BE2C (cell line): ENCODE measurements at regions not wholly inside any gene's neighbourhood (a gene's known extent, or its start where the extent isn't known, plus 50 kb on each side); places are given as distances from the start of the nearest gene placed in this dataset.

Experiments
- DNase-seq: peaks from one replicate; pipeline ENCODE4 v3.0.0-alpha.2; 2020
- H3K27me3 ChIP-seq: fragments of 250-450 bp; sonication (Bioruptor Pico); 2 replicates; pipeline ENCODE4 v1.5.1; 2020; ENCODE audit warnings: mild to moderate bottlenecking
- H3K36me3 ChIP-seq: fragments of 250-450 bp; sonication (Bioruptor Pico); 2 replicates; pipeline ENCODE4 v1.5.1; 2020; ENCODE audit warnings: mild to moderate bottlenecking
- H3K4me1 ChIP-seq: fragments of 250-450 bp; sonication (Bioruptor Pico); 2 replicates; pipeline ENCODE4 v1.5.1; 2020
- H3K4me3 ChIP-seq: 2 replicates; pipeline ENCODE4 v1.5.1; 2011; ENCODE audit warnings: low read depth, low read length
- H3K9me3 ChIP-seq: fragments of 250-450 bp; sonication (Bioruptor Pico); 2 replicates; pipeline ENCODE4 v1.5.1; 2020
- CTCF ChIP-seq: IDR thresholded peaks from 2 replicates; pipeline ENCODE4 v1.5.1; 2012; ENCODE audit warnings: mild to moderate bottlenecking, low read depth, low read length

GRCh38 chr1:234965111-234965510 lies 163.5 kb downstream of the TOMM20 start:
- H3K4me1 ChIP-seq, result peaks cover 34% of the 10 kb centered on the region
- H3K36me3 ChIP-seq, result no peaks in the 10 kb centered on the region
- no peak for TF ChIP-seq CTCF
- H3K4me3 ChIP-seq, result no peak overlapping the region
- no peaks in the 10 kb centered on the region for H3K9me3 ChIP-seq
- no peak for DNase-seq
- no peaks in the 10 kb centered on the region for H3K27me3 ChIP-seq

- H3K9me3 ChIP-seq, result no peaks in the 10 kb centered on the region
- H3K4me1 ChIP-seq, result peaks cover 25% of the 10 kb centered on the region
- H3K27me3 ChIP-seq, result no peaks in the 10 kb centered on the region
- no peak overlapping the region for H3K4me3 ChIP-seq
- H3K36me3 ChIP-seq, result no peaks in the 10 kb centered on the region
- no peak for DNase-seq
- no peak for TF ChIP-seq CTCF
Observed at GRCh38 chr1:234963904-234964702, 164.5 kb downstream of the TOMM20 start.

- H3K4me1 ChIP-seq, result peaks cover 21% of the 10 kb centered on the region
Observed at GRCh38 chr1:234963180-234963903, 165.3 kb downstream of the TOMM20 start.

GRCh38 chr1:234962340-234962989 lies 166.2 kb downstream of the TOMM20 start:
- H3K4me1 ChIP-seq, result peaks cover 25% of the 10 kb centered on the region
- no peaks in the 10 kb centered on the region for H3K36me3 ChIP-seq
- no peaks in the 10 kb centered on the region for H3K9me3 ChIP-seq
- no peaks in the 10 kb centered on the region for H3K27me3 ChIP-seq
- H3K4me3 ChIP-seq, result no peak overlapping the region; the same call in 1 of the 2 replicates
- peak; percentile 67 for DNase-seq
- TF ChIP-seq CTCF, result no peak

More at GRCh38 chr1:234963180-234963903, 165.3 kb downstream of the TOMM20 start:
- DNase-seq, result no peak
- no peaks in the 10 kb centered on the region for H3K9me3 ChIP-seq
- TF ChIP-seq CTCF, result no peak
- H3K36me3 ChIP-seq, result no peaks in the 10 kb centered on the region
- no peaks in the 10 kb centered on the region for H3K27me3 ChIP-seq
- no peak overlapping the region for H3K4me3 ChIP-seq

GRCh38 chr1:234961456-234962339 lies 166.9 kb downstream of the TOMM20 start:
- Histone ChIP-seq H3K36me3 (no peaks in the 10 kb centered on the region), H3K9me3 (no peaks in the 10 kb centered on the region), H3K4me3 (no peak overlapping the region), H3K4me1 (peaks cover 31% of the 10 kb centered on the region), H3K27me3 (no peaks in the 10 kb centered on the region)
- no peak for TF ChIP-seq CTCF
- DNase-seq, result no peak
